ENCODE measurements at regions not wholly inside any gene's neighbourhood (a gene's known extent, or its start where the extent isn't known, plus 50 kb on each side); places are given as distances from the start of the nearest gene placed in this dataset.
"Not testable (repeated sequence)": the region's sequence is repeated elsewhere in the genome, so short reads cannot be mapped to it uniquely, and the experiment has no call there.

GRCh38 chr4:132770776-132771175, 378.3 kb upstream of the PCDH10 start:
- no peak for TF ChIP-seq CTCF (conservative IDR thresholded peaks at IDR 0.05)
- H3K27ac ChIP-seq, result no peak overlapping the region

- H3K27ac ChIP-seq, result no peak overlapping the region
- TF ChIP-seq CTCF (conservative IDR thresholded peaks at IDR 0.05), result no peak
These were observed 356.8 kb upstream of the PCDH10 start for GRCh38 chr4:132792310-132792709.

GRCh38 chr4:132797856-132798255, 351.2 kb upstream of the PCDH10 start:
- H3K27ac ChIP-seq, result no peak overlapping the region
- TF ChIP-seq CTCF (conservative IDR thresholded peaks at IDR 0.05), result no peak

- H3K27ac ChIP-seq, result no peak overlapping the region
- TF ChIP-seq CTCF (conservative IDR thresholded peaks at IDR 0.05), result no peak
These were observed 339.6 kb upstream of the PCDH10 start for GRCh38 chr4:132809298-132810032.

- H3K27ac ChIP-seq, result not testable (repeated sequence)
These were observed 336.0 kb upstream of the PCDH10 start for GRCh38 chr4:132813061-132813460.

- no peak overlapping the region for H3K27ac ChIP-seq
- TF ChIP-seq CTCF (conservative IDR thresholded peaks at IDR 0.05), result peak; percentile 36
These were observed 331.0 kb upstream of the PCDH10 start for GRCh38 chr4:132818091-132818490.

GRCh38 chr4:132823419-132823818, 325.7 kb upstream of the PCDH10 start:
- TF ChIP-seq CTCF (conservative IDR thresholded peaks at IDR 0.05), result no peak
- no peak overlapping the region for H3K27ac ChIP-seq

GRCh38 chr4:132824761-132825160, 324.3 kb upstream of the PCDH10 start:
- no peak for TF ChIP-seq CTCF (conservative IDR thresholded peaks at IDR 0.05)
- H3K27ac ChIP-seq, result no peak overlapping the region
